Pancreas (tissue), 10 donors: ENCODE measurements at regions not wholly inside any gene's neighbourhood (a gene's known extent, or its start where the extent isn't known, plus 50 kb on each side); places are given as distances from the start of the nearest gene placed in this dataset.

Experiments used
- ATAC-seq, 4 donors: fragments of 200-7000 bp; cut with Tn5 transposase; one replicate each; pipeline versions ENCODE4 v1.8.0 to v1.9.1; 2020; ENCODE audit warnings: mild to moderate bottlenecking in 4 of 4, moderate library complexity in 4 of 4
- DNase-seq, 6 donors: peaks; one replicate each; pipeline ENCODE4 v3.0.0-alpha.2; 2020
- FAIRE-seq: peaks from 2 replicates; lab custom pipeline; 2012; peaks lifted over from hg19 to GRCh38; lab: Jason Lieb, UNC
- H3K27ac ChIP-seq, 4 donors: fragments of 200-600 bp; sonication (generic); 1 replicate in 3 of 4; 2 replicates in 1 of 4; pipeline versions ENCODE4 v1.5.0 to v1.8.0; 2020
- H3K27me3 ChIP-seq, 4 donors: fragments of 200-600 bp; one replicate each; pipeline ENCODE4 v1.8.0; 2021
- H3K36me3 ChIP-seq, 3 donors: fragments of 200-600 bp; sonication (generic) in 1 of 3; one replicate each; pipeline versions ENCODE4 v1.5.0 to v1.8.0; 2020 to 2021
- H3K4me1 ChIP-seq, 3 donors: fragments of 200-600 bp; one replicate each; pipeline ENCODE4 v1.8.0; 2021
- H3K4me3 ChIP-seq, 4 donors: fragments of 200-600 bp; sonication (generic) in 2 of 4; one replicate each; pipeline versions ENCODE4 v1.5.0 to v1.8.0; 2020 to 2021
- H3K9me3 ChIP-seq, 4 donors: fragments of 200-600 bp; one replicate each; pipeline ENCODE4 v1.8.0; 2021
- WGBS, 2 donors: extraction: QIAGEN DNeasy Blood & Tissue Kit; methylation state at CpG; one replicate each; pipeline ENCODE4 v1.1.7; 2013; 5-methylcytosine and 5-hydroxymethylcytosine counted together
- intact Hi-C, 3 donors: fragments of 100-400 bp; cut with DNase I; formaldehyde crosslinking; loops; one replicate each; pipeline versions ENCODE4 v1.11.1 to v1.14.2; 2022
- TF ChIP-seq, protein P1 (sequence below), 4 donors: fragments of 200-600 bp; sonication (generic) in 3 of 4; IDR thresholded peaks; one replicate each; pipeline versions ENCODE4 v1.5.0 to v1.8.0; 2021; ENCODE audit warnings: antibody characterized with exemption in 4 of 4
- donor health status: healthy with polysubstance abuse.
- donor health status: DM: no; HTN: no; CAD: no; lungs with moderate emphysema.
- donor health status: DM: no; HTN: no; CAD: no.
- donor health status: control.
- donor health status: control.
- donor health status: Bipolar disorder and iron deficiency.
- donor health status: DM: yes; HTN: yes; CAD: no.
- donor health status: DM: no; HTN: no; CAD: no.
- donor health status: DM: no; HTN: no; CAD: no.
- donor health status: DM: yes; HTN: yes; CAD: no.

DNA sequence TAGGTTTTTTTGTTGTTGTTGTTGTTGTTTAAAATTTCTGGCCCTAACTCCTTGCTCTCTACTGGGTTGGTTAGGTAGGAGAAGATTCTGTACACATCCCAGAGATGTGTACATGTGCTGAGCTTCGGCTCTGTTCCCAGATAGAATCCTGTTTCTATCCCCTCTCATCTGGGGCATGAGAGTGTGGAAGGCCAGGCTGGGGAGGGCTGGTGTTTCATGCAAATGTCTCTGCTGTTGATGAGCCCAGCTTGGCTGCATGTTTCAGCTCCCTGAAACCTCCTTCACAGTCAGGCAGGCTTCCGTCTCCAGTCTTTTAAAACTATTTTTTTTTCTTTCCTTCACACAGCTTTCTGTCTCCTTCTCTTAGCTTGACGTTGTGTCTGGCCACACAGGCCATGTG, 526.9 kb upstream of the KLF4 start:
- 72 to 74% methylated on average over 3 of the region's 3 CpGs for WGBS, 2 donors
- Histone ChIP-seq H3K27me3 (peaks cover 0 to 4% (median 0%) of the 10 kb centered on the region in 4 donors), H3K27ac (no peak overlapping the region), H3K4me3 (no peak overlapping the region), H3K4me1 (no peaks in the 10 kb centered on the region), H3K9me3 (no peaks in the 10 kb centered on the region), H3K36me3 (no peaks in the 10 kb centered on the region)
- no peak for FAIRE-seq
- no peak for DNase-seq
- TF ChIP-seq, protein P1, sequence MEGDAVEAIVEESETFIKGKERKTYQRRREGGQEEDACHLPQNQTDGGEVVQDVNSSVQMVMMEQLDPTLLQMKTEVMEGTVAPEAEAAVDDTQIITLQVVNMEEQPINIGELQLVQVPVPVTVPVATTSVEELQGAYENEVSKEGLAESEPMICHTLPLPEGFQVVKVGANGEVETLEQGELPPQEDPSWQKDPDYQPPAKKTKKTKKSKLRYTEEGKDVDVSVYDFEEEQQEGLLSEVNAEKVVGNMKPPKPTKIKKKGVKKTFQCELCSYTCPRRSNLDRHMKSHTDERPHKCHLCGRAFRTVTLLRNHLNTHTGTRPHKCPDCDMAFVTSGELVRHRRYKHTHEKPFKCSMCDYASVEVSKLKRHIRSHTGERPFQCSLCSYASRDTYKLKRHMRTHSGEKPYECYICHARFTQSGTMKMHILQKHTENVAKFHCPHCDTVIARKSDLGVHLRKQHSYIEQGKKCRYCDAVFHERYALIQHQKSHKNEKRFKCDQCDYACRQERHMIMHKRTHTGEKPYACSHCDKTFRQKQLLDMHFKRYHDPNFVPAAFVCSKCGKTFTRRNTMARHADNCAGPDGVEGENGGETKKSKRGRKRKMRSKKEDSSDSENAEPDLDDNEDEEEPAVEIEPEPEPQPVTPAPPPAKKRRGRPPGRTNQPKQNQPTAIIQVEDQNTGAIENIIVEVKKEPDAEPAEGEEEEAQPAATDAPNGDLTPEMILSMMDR (IDR thresholded peaks at IDR 0.05): no peak
- ATAC-seq: no peak
- intact Hi-C loops: no loop called here

DNA sequence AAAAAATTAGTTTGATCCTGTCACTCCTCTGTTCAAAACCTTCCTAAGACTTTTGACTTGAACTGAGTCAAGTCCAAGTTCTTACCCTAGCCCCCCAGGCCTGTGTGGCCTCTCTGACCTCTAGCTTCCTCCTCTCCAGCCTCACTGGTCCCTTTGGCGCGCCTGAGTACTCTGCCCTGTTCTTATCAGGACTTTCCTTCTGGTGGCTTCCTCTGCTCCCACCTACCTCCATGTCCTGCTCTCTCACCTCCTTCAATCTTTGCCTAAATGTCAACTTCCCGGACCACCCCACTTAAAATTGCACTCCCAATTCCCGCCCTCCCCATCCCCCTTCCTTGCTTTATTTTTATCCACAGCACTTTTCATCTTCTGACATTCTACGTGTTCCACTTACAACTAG, 526.1 kb upstream of the KLF4 start:
- WGBS, 2 donors: 70 to 82% methylated on average over 5 of the region's 5 CpGs

DNA sequence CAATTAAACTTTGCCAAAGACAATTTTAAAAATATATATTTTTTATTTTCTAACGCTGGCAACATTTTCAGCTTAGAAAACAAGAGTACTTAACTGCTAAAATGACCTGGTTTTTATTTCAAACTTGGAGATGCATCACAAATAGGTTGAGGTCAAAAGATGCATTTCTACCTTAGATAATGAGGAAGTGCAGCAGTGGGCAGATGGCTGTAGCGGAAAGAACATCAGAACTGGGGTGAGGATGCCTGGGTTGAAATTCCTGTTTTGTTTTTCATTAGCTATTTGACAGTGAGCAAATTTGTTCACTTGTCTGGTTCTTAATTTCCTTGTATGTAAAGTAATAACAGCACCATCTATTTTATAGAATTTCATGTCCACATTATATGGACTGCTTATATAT, 524.8 kb upstream of the KLF4 start:
- Histone ChIP-seq H3K9me3 (no peaks in the 10 kb centered on the region), H3K4me3 (no peak overlapping the region), H3K36me3 (no peaks in the 10 kb centered on the region), H3K27me3 (no peaks in the 10 kb centered on the region), H3K4me1 (no peaks in the 10 kb centered on the region), H3K27ac (no peak overlapping the region)
- no peak for DNase-seq
- ATAC-seq: no peak
- no peak for FAIRE-seq
- TF ChIP-seq, protein P1 (IDR thresholded peaks at IDR 0.05): no peak
- WGBS, 2 donors: 69 to 86% methylated on average over 2 of the region's 2 CpGs
- intact Hi-C loops: no loop called here

More for the DNA sequence above, 526.1 kb upstream of the KLF4 start:
- intact Hi-C loops: no loop called here
- FAIRE-seq: no peak
- no peak for DNase-seq
- Histone ChIP-seq H3K9me3 (no peaks in the 10 kb centered on the region), H3K27ac (no peak overlapping the region), H3K4me1 (no peaks in the 10 kb centered on the region), H3K4me3 (no peak overlapping the region), H3K27me3 (peaks cover 0 to 4% (median 0%) of the 10 kb centered on the region in 4 donors), H3K36me3 (no peaks in the 10 kb centered on the region)
- no peak for ATAC-seq
- TF ChIP-seq, protein P1 (IDR thresholded peaks at IDR 0.05): no peak

DNA sequence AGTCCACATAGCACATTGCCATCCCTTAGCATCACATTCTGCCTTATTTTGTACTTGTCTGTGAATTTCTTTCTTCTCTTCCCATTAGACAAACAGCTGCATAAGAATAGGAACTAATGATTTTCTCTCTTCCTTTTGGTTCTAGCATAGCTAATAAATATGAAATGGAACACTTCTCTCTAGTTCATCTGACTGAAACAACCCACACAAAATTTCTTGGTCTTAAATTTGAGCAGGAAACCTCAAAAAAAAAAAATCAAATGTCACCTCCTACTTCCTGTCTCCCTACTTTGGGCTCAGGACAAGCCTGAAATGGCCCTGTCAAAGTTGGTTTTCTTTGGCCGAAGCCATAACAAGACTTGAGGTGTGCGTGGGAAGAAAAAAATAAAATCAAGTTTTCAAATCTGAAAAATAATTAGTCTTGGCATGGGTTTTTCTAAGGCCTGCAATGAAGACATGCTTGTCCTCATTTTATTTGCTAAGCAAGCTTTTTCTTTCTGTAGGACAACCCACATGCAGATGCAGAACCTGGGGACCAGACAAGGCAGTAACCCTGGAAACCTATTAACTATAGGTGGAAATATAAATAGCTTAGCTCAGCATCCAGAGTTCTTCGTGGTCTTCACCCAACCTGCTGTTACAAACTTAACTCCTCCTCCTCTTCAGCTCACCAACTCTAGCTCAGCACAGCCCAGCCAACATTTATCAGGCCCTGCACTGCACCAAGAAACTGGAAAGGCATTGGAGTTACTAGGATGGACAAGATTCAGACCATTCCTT, 523.5 kb upstream of the KLF4 start:
- Histone ChIP-seq H3K4me1 (no peaks in the 10 kb centered on the region), H3K27ac (no peak overlapping the region), H3K27me3 (no peaks in the 10 kb centered on the region), H3K36me3 (no peaks in the 10 kb centered on the region), H3K4me3 (no peak overlapping the region), H3K9me3 (no peaks in the 10 kb centered on the region)
- intact Hi-C loops: no loop called here
- FAIRE-seq: no peak
- TF ChIP-seq, protein P1 (IDR thresholded peaks at IDR 0.05): no peak
- no peak for DNase-seq
- WGBS, 2 donors: 63 to 65% methylated on average over 3 of the region's 3 CpGs
- no peak for ATAC-seq

DNA sequence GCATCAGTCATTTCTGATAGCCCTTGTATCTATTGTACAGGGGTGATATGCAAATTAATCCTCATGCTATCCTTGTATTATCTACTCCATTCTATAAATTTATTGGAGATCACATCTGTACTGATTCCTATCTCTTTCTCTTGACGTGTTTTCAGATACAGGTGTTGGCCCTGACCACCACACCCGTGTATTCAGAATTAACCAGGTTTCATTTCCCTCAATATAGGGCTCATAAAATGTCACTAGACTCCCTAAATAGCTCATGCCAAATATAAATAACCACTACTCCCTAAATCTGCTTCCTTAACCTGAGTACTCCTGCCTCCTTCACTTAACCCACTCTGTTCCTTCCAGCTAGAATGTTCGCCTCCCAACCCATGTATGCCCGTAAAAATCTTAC, 522.8 kb upstream of the KLF4 start:
- no peaks in the 10 kb centered on the region for H3K4me1 ChIP-seq
- FAIRE-seq (no peak), DNase-seq (no peak), ATAC-seq (no peak)
- 73 to 81% methylated on average over 4 of the region's 4 CpGs for whole genome bisulfite sequencing, 2 donors
- no peak overlapping the region for H3K27ac ChIP-seq
- no peaks in the 10 kb centered on the region for H3K27me3 ChIP-seq
- no peaks in the 10 kb centered on the region for H3K9me3 ChIP-seq
- TF ChIP-seq, protein P1 (IDR thresholded peaks at IDR 0.05): no peak
- no peaks in the 10 kb centered on the region for H3K36me3 ChIP-seq
- H3K4me3 ChIP-seq: no peak overlapping the region
- intact Hi-C loops: no loop called here
